ENCODE measurements at regions not wholly inside any gene's neighbourhood (a gene's known extent, or its start where the extent isn't known, plus 50 kb on each side); places are given as distances from the start of the nearest gene placed in this dataset.
A peak's percentile ranks its signal among the peaks of the same experiment; 100 is the strongest.

GRCh38 chr17:15122857-15123256 is 142.3 kb downstream of the PMP22 start:
- Histone ChIP-seq H3K36me3 (replicated peaks) (no peaks in the 10 kb centered on the region), H3K4me3 (ENCODE audit: low read depth, low read length) (no peak overlapping the region), H3K27ac (no peak overlapping the region), H3K27me3 (replicated peaks) (no peaks in the 10 kb centered on the region)
- TF ChIP-seq CTCF (IDR thresholded peaks at IDR 0.05; ENCODE audit: low read depth, low read length, missing control alignments): no peak
- no peak for DNase-seq
- in situ Hi-C loops (cut with HindIII; ENCODE audit: low pct_ligation_motif_present, low sequenced_read_pairs): no loop called here

- no peak for TF ChIP-seq CTCF (IDR thresholded peaks at IDR 0.05; ENCODE audit: low read depth, low read length, missing control alignments)
- H3K27ac ChIP-seq: no peak overlapping the region
- H3K36me3 ChIP-seq (replicated peaks): no peaks in the 10 kb centered on the region
- H3K27me3 ChIP-seq (replicated peaks): no peaks in the 10 kb centered on the region
- in situ Hi-C loops (cut with HindIII; ENCODE audit: low pct_ligation_motif_present, low sequenced_read_pairs): no loop called here
- no peak overlapping the region for H3K4me3 ChIP-seq (ENCODE audit: low read depth, low read length)
- DNase-seq: no peak
Measured at GRCh38 chr17:15121426-15121825, 143.7 kb downstream of the PMP22 start.

- Histone ChIP-seq H3K36me3 (replicated peaks) (no peaks in the 10 kb centered on the region), H3K4me3 (ENCODE audit: low read depth, low read length) (no peak overlapping the region), H3K27me3 (replicated peaks) (no peaks in the 10 kb centered on the region), H3K27ac (no peak overlapping the region)
- TF ChIP-seq CTCF (IDR thresholded peaks at IDR 0.05; ENCODE audit: low read depth, low read length, missing control alignments): no peak
- in situ Hi-C loops (cut with HindIII; ENCODE audit: low pct_ligation_motif_present, low sequenced_read_pairs): no loop called here
- DNase-seq: no peak
Measured at GRCh38 chr17:15119968-15120367, 145.2 kb downstream of the PMP22 start.

GRCh38 chr17:15117239-15117638 is 147.9 kb downstream of the PMP22 start:
- Histone ChIP-seq H3K36me3 (replicated peaks) (no peaks in the 10 kb centered on the region), H3K27me3 (replicated peaks) (no peaks in the 10 kb centered on the region), H3K4me3 (ENCODE audit: low read depth, low read length) (no peak overlapping the region), H3K27ac (no peak overlapping the region)
- TF ChIP-seq CTCF (IDR thresholded peaks at IDR 0.05; ENCODE audit: low read depth, low read length, missing control alignments): no peak
- DNase-seq: no peak
- in situ Hi-C loops (cut with HindIII; ENCODE audit: low pct_ligation_motif_present, low sequenced_read_pairs): no loop called here

- Histone ChIP-seq H3K36me3 (replicated peaks) (no peaks in the 10 kb centered on the region), H3K4me3 (ENCODE audit: low read depth, low read length) (peak overlapping the region; percentile 5), H3K27ac (no peak overlapping the region), H3K27me3 (replicated peaks) (no peaks in the 10 kb centered on the region)
- in situ Hi-C loops (cut with HindIII; ENCODE audit: low pct_ligation_motif_present, low sequenced_read_pairs): no loop called here
- no peak for TF ChIP-seq CTCF (IDR thresholded peaks at IDR 0.05; ENCODE audit: low read depth, low read length, missing control alignments)
- DNase-seq: no peak
Measured at GRCh38 chr17:15112846-15113617, 152.1 kb downstream of the PMP22 start.

GRCh38 chr17:15109608-15110007 is 155.5 kb downstream of the PMP22 start:
- H3K36me3 ChIP-seq (replicated peaks): no peaks in the 10 kb centered on the region
- DNase-seq: no peak
- H3K27ac ChIP-seq: no peak overlapping the region
- no peaks in the 10 kb centered on the region for H3K27me3 ChIP-seq (replicated peaks)
- H3K4me3 ChIP-seq (ENCODE audit: low read depth, low read length): no peak overlapping the region
- no peak for TF ChIP-seq CTCF (IDR thresholded peaks at IDR 0.05; ENCODE audit: low read depth, low read length, missing control alignments)
- in situ Hi-C loops (cut with HindIII; ENCODE audit: low pct_ligation_motif_present, low sequenced_read_pairs): no loop called here
